ENCODE measurements at regions not wholly inside any gene's neighbourhood (a gene's known extent, or its start where the extent isn't known, plus 50 kb on each side); places are given as distances from the start of the nearest gene placed in this dataset.

GRCh38 chr11:105220121-105220520 is 80.6 kb upstream of the CARD18 start (continued):
- TF ChIP-seq CTCF (IDR thresholded peaks at IDR 0.05 in 2 of 3, conservative IDR thresholded peaks at IDR 0.05 in 1 of 3; ENCODE audit: control insufficient read depth in 2 of 3, extremely low read depth in 1 of 3, insufficient read depth in 1 of 3, low read depth in 3 of 3, low read length in 3 of 3), result no peak
- no peak for TF ChIP-seq RAD51 (IDR thresholded peaks at IDR 0.05)
- TF ChIP-seq REST (IDR thresholded peaks at IDR 0.05; ENCODE audit: low read depth, low read length), result no peak

GRCh38 chr11:105219670-105220069 is 80.1 kb upstream of the CARD18 start:
- 62% methylated on average over 7 of the region's 7 CpGs for WGBS (ENCODE audit: insufficient coverage, insufficient replicate concordance, low lambda C conversion rate, missing lambda C conversion rate)
- no peaks in the 10 kb centered on the region for H3K79me2 ChIP-seq (ENCODE audit: control insufficient read depth, insufficient read depth, low read length)
- ChIA-PET SMC1A (ENCODE audit: uncharacterized antibody, unreplicated experiment) (no interaction called here), RAD21 (ENCODE audit: unreplicated experiment) (no interaction called here), POLR2A (no interaction called here), CTCF (no interaction called here)
- FAIRE-seq (no peak), DNase-seq (ENCODE audit: low read depth, low spot score) (no peak), ATAC-seq (no peak)
- no peaks in the 10 kb centered on the region for H3K27me3 ChIP-seq (replicated peaks in 1 of 2; ENCODE audit: control insufficient read depth in 2 of 2, insufficient read depth in 2 of 2, low read length in 1 of 2)
- H4K20me1 ChIP-seq (ENCODE audit: control insufficient read depth, insufficient read depth), result no peaks in the 10 kb centered on the region
- H3K27ac ChIP-seq (ENCODE audit: control insufficient read depth, insufficient read depth), result no peak overlapping the region
- BruUV-seq (replicated peaks), result no TSS peak
- no peaks in the 10 kb centered on the region for H3K4me1 ChIP-seq (ENCODE audit: control insufficient read depth, insufficient read depth, low read length)
- intact Hi-C loops (cut with micrococcal nuclease; ENCODE audit: unreplicated experiment) (no loop called here), in situ Hi-C loops (cut with MboI) (no loop called here)
- TF ChIP-seq ZNF274 (IDR thresholded peaks at IDR 0.05; ENCODE audit: insufficient read depth, insufficient read length) (no peak), IKZF1 (conservative IDR thresholded peaks at IDR 0.05) (no peak), IRF4 (IDR thresholded peaks at IDR 0.05; ENCODE audit: low read depth, low read length) (no peak)
- no peaks in the 10 kb centered on the region for H3K36me3 ChIP-seq (ENCODE audit: control insufficient read depth in 2 of 2, insufficient read depth in 2 of 2, low read length in 1 of 2)
- H3K9me3 ChIP-seq (replicated peaks; ENCODE audit: control insufficient read depth, insufficient read depth, low read length), result no peaks in the 10 kb centered on the region
- H3K4me3 ChIP-seq, result no peak overlapping the region
- H3K4me2 ChIP-seq (ENCODE audit: control insufficient read depth, insufficient read depth), result no peak overlapping the region
- no peak overlapping the region for H3K9ac ChIP-seq (ENCODE audit: control insufficient read depth, insufficient read depth, low read length)
- no peak overlapping the region for H2AFZ ChIP-seq (ENCODE audit: control insufficient read depth, low read depth, low read length)

Measured in GM12878 (cell line).